GM12878 (cell line): ENCODE measurements at regions not wholly inside any gene's neighbourhood (a gene's known extent, or its start where the extent isn't known, plus 50 kb on each side); places are given as distances from the start of the nearest gene placed in this dataset.

Experiments used
- ATAC-seq: fragments of 200-7000 bp; cut with Tn5 transposase; 3 replicates; pipeline ENCODE4 v1.9.1; 2020; ENCODE audit warnings: mild to moderate bottlenecking, moderate library complexity
- BruUV-seq: library from RNA; stranded (reverse); fragments of 400-500 nt; replicated peaks from 2 replicates; lab custom pipeline; 2021; lab: Mats Ljungman, UMichigan
- CTCF ChIA-PET: fragments of 300-600 bp; sonication (Branson Sonifier 250); formaldehyde crosslinking; extraction: SDS; loops from one replicate; lab custom pipeline; 2021; ENCODE audit warnings: inconsistent platforms; lab: Yijun Ruan, JAX
- POLR2A ChIA-PET: fragments of 350-600 bp; formaldehyde crosslinking; extraction: SDS; loops from one replicate; lab custom pipeline; 2021; ENCODE audit warnings: inconsistent platforms; lab: Charles Lee
- RAD21 ChIA-PET: fragments of 300-600 bp; sonication (Branson Sonifier 250); formaldehyde crosslinking; loops from one replicate; lab custom pipeline; 2023; ENCODE audit warnings: antibody characterized with exemption; ENCODE audit not compliant: unreplicated experiment; lab: Charles Lee
- SMC1A ChIA-PET: fragments of 300-600 bp; sonication (Branson Sonifier 250); formaldehyde crosslinking; loops from one replicate; lab custom pipeline; 2023; ENCODE audit not compliant: unreplicated experiment, uncharacterized antibody; lab: Charles Lee
- DNase-seq: peaks from one replicate; pipeline ENCODE4 v3.0.0-alpha.2; 2011; ENCODE audit warnings: low read depth, low spot score
- FAIRE-seq: peaks from 3 replicates; lab custom pipeline; 2011; peaks lifted over from hg19 to GRCh38; lab: Jason Lieb, UNC
- H2AFZ ChIP-seq: 2 replicates; pipeline ENCODE4 v1.6.0; 2011; ENCODE audit warnings: low read depth, low read length, control low read depth; ENCODE audit not compliant: control insufficient read depth
- H3K27ac ChIP-seq: 2 replicates; pipeline ENCODE4 v1.5.1; 2011; ENCODE audit warnings: control low read depth; ENCODE audit not compliant: control insufficient read depth, insufficient read depth
- H3K27me3 ChIP-seq, 2 experiments: replicated peaks in 1 of 2; 2 replicates each; pipeline versions ENCODE4 v1.6.0 to v1.6.1; 2011; ENCODE audit warnings: low read length in 1 of 2; ENCODE audit not compliant: control insufficient read depth in 2 of 2, insufficient read depth in 2 of 2
- H3K36me3 ChIP-seq, 2 experiments: 2 replicates each; pipeline ENCODE4 v1.5.1; 2011; ENCODE audit warnings: low read length in 1 of 2; ENCODE audit not compliant: control insufficient read depth in 2 of 2, insufficient read depth in 2 of 2
- H3K4me1 ChIP-seq: 2 replicates; pipeline ENCODE4 v1.6.1; 2011; ENCODE audit warnings: mild to moderate bottlenecking, low read length, moderate library complexity, mixed read lengths; ENCODE audit not compliant: control insufficient read depth, insufficient read depth
- H3K4me2 ChIP-seq: 2 replicates; pipeline ENCODE4 v1.6.0; 2011; ENCODE audit warnings: control low read depth; ENCODE audit not compliant: control insufficient read depth, insufficient read depth
- H3K4me3 ChIP-seq: fragments of 200-600 bp; sonication (generic); 2 replicates; pipeline ENCODE4 v1.5.1; 2016
- H3K79me2 ChIP-seq: 2 replicates; pipeline ENCODE4 v1.6.0; 2011; ENCODE audit warnings: low read length; ENCODE audit not compliant: control insufficient read depth, insufficient read depth
- H3K9ac ChIP-seq: 2 replicates; pipeline ENCODE4 v1.8.0; 2011; ENCODE audit warnings: low read length, control low read depth, mixed read lengths; ENCODE audit not compliant: control insufficient read depth, insufficient read depth
- H3K9me3 ChIP-seq: replicated peaks from 3 replicates; pipeline ENCODE4 v1.5.1; 2011; ENCODE audit warnings: mild to moderate bottlenecking, low read length; ENCODE audit not compliant: control insufficient read depth, insufficient read depth
- H4K20me1 ChIP-seq: 2 replicates; pipeline ENCODE4 v1.6.0; 2011; ENCODE audit not compliant: control insufficient read depth, insufficient read depth
- CBFB ChIP-seq: IDR thresholded peaks from 2 replicates; pipeline ENCODE4 v1.6.1; 2016; ENCODE audit warnings: antibody characterized with exemption, low read depth
- CBX3 ChIP-seq: fragments of 200-600 bp; sonication (generic); IDR thresholded peaks from 2 replicates; pipeline ENCODE4 v1.6.1; 2016; ENCODE audit warnings: low read depth, borderline replicate concordance
- MEF2B ChIP-seq: fragments of 450-650 bp; IDR thresholded peaks from 2 replicates; pipeline ENCODE4 v1.6.1; 2018; ENCODE audit warnings: mild to moderate bottlenecking, moderate library complexity; ENCODE audit not compliant: partially characterized antibody, poor library complexity, severe bottlenecking
- MYC ChIP-seq: IDR thresholded peaks from 2 replicates; pipeline ENCODE4 v1.6.1; 2011; ENCODE audit warnings: mild to moderate bottlenecking, low read length, moderate library complexity, inconsistent platforms; ENCODE audit not compliant: insufficient read depth, insufficient replicate concordance, insufficient read length, severe bottlenecking
- NFYA ChIP-seq: IDR thresholded peaks from 2 replicates; pipeline ENCODE4 v1.6.1; 2011; ENCODE audit warnings: low read depth, mild to moderate bottlenecking, low read length, improper control_type of control experiment, borderline replicate concordance
- POLR2AphosphoS5 ChIP-seq: IDR thresholded peaks from 2 replicates; pipeline ENCODE4 v1.6.1; 2011; ENCODE audit warnings: mild to moderate bottlenecking, low read length, inconsistent platforms
- RELA ChIP-seq: fragments of 450-650 bp; IDR thresholded peaks from 2 replicates; pipeline ENCODE4 v1.8.0; 2014; ENCODE audit warnings: borderline replicate concordance; ENCODE audit not compliant: partially characterized antibody
- SREBF1 ChIP-seq: IDR thresholded peaks from 2 replicates; pipeline ENCODE4 v1.6.1; 2012; ENCODE audit warnings: mild to moderate bottlenecking, low read length
- TCF3 ChIP-seq: IDR thresholded peaks from 2 replicates; pipeline ENCODE4 v1.6.1; 2012; ENCODE audit warnings: low read depth, mild to moderate bottlenecking, low read length, borderline replicate concordance; ENCODE audit not compliant: insufficient read depth
- ZBED1 ChIP-seq: IDR thresholded peaks from 2 replicates; pipeline ENCODE4 v1.6.1; 2016; ENCODE audit warnings: borderline replicate concordance
- ZBTB4 ChIP-seq: fragments of 450-650 bp; formaldehyde crosslinking; IDR thresholded peaks from 2 replicates; pipeline ENCODE4 v1.4.0; 2022; ENCODE audit warnings: mild to moderate bottlenecking, moderate library complexity
- ZBTB40 ChIP-seq: fragments of 450-650 bp; IDR thresholded peaks from 2 replicates; pipeline ENCODE4 v1.6.1; 2016; ENCODE audit warnings: mild to moderate bottlenecking, moderate library complexity, borderline replicate concordance
- WGBS: methylation state at CpG from one replicate; pipeline ENCODE4 v1.1.6; 2016; ENCODE audit warnings: low lambda C conversion rate; ENCODE audit not compliant: insufficient replicate concordance, insufficient coverage; ENCODE audit errors: missing lambda C conversion rate; 5-methylcytosine and 5-hydroxymethylcytosine counted together
- in situ Hi-C: fragments of 300-500 bp; cut with MboI; formaldehyde crosslinking; loops from 9 replicates; pipeline ENCODE4 v1.14.3; 2018; ENCODE audit warnings: mixed read lengths
- intact Hi-C: fragments of 100-400 bp; cut with micrococcal nuclease; formaldehyde crosslinking; loops from one replicate; pipeline ENCODE4 v1.14.2; 2022; ENCODE audit not compliant: unreplicated experiment

GRCh38 chr13:107252021-107252420 is 684.1 kb upstream of the ARGLU1 start (continued):
- TF ChIP-seq CBX3 (no peak), ZBTB4 (CRISPR knock-in tag) (no peak), ZBED1 (no peak), RELA (no peak)

- SMC1A ChIA-PET: interaction anchor here (1.4 kb wide), 1 partner anchor 20 kb away, joined by 3 read pairs; no protein-coding TSS in a partner anchor
- intact Hi-C loops: no loop called here
- WGBS: 4% methylated on average over 4 of the region's 4 CpGs
- no peak overlapping the region for H3K4me3 ChIP-seq
- no peak overlapping the region for H3K9ac ChIP-seq
- no peaks in the 10 kb centered on the region for H3K79me2 ChIP-seq
- POLR2A ChIA-PET: no interaction called here
- H3K9me3 ChIP-seq: no peaks in the 10 kb centered on the region
- FAIRE-seq: no peak
- DNase-seq: no peak
- CTCF ChIA-PET: no interaction called here
- RAD21 ChIA-PET: no interaction called here
- no peaks in the 10 kb centered on the region for H3K36me3 ChIP-seq
- H2AFZ ChIP-seq: no peak overlapping the region
- H3K4me1 ChIP-seq: no peaks in the 10 kb centered on the region
- H4K20me1 ChIP-seq: no peaks in the 10 kb centered on the region
- no peaks in the 10 kb centered on the region for H3K27me3 ChIP-seq
- no peak overlapping the region for H3K27ac ChIP-seq
- in situ Hi-C loops: no loop called here
- H3K4me2 ChIP-seq: no peak overlapping the region
- ATAC-seq: no peak
- BruUV-seq: no TSS peak
- TF ChIP-seq TCF3 (no peak), ZBTB40 (no peak), NFYA (no peak), SREBF1 (no peak), POLR2AphosphoS5 (no peak), MEF2B (no peak), ZBTB4 (CRISPR knock-in tag) (no peak), MYC (no peak), CBFB (no peak)
Measured at GRCh38 chr13:107251341-107251740, 683.4 kb upstream of the ARGLU1 start.
